ENCODE measurements at regions not wholly inside any gene's neighbourhood (a gene's known extent, or its start where the extent isn't known, plus 50 kb on each side); places are given as distances from the start of the nearest gene placed in this dataset.

GRCh38 chr12:47023953-47024352 lies 55.5 kb upstream of the PCED1B start:
- TF ChIP-seq, protein P1, sequence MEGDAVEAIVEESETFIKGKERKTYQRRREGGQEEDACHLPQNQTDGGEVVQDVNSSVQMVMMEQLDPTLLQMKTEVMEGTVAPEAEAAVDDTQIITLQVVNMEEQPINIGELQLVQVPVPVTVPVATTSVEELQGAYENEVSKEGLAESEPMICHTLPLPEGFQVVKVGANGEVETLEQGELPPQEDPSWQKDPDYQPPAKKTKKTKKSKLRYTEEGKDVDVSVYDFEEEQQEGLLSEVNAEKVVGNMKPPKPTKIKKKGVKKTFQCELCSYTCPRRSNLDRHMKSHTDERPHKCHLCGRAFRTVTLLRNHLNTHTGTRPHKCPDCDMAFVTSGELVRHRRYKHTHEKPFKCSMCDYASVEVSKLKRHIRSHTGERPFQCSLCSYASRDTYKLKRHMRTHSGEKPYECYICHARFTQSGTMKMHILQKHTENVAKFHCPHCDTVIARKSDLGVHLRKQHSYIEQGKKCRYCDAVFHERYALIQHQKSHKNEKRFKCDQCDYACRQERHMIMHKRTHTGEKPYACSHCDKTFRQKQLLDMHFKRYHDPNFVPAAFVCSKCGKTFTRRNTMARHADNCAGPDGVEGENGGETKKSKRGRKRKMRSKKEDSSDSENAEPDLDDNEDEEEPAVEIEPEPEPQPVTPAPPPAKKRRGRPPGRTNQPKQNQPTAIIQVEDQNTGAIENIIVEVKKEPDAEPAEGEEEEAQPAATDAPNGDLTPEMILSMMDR (IDR thresholded peaks at IDR 0.05), result no peak
- no peak for TF ChIP-seq POLR2A (IDR thresholded peaks at IDR 0.05)
